H54 (cell line): ENCODE measurements at regions not wholly inside any gene's neighbourhood (a gene's known extent, or its start where the extent isn't known, plus 50 kb on each side); places are given as distances from the start of the nearest gene placed in this dataset.
"Not testable (repeated sequence)": the region's sequence is repeated elsewhere in the genome, so short reads cannot be mapped to it uniquely, and the experiment has no call there.

Experiments used
- DNase-seq: peaks from one replicate; pipeline ENCODE4 v3.0.0; 2011; ENCODE audit warnings: low spot score, mixed read lengths; ENCODE audit not compliant: insufficient read length
- FAIRE-seq: peaks from 3 replicates; lab custom pipeline; 2011; peaks lifted over from hg19 to GRCh38; lab: Jason Lieb, UNC
- POLR2A ChIP-seq: IDR thresholded peaks from 2 replicates; pipeline ENCODE4 v1.6.1; 2011; ENCODE audit warnings: low read depth, mild to moderate bottlenecking, low read length

GRCh38 chr17:21613071-21613429, 79.3 kb upstream of the KCNJ18 start:
- FAIRE-seq (no peak), DNase-seq (no peak)
- no peak for TF ChIP-seq POLR2A

GRCh38 chr17:21626987-21627386, 65.3 kb upstream of the KCNJ18 start:
- not testable (repeated sequence) for DNase-seq, FAIRE-seq
